ENCODE measurements at regions not wholly inside any gene's neighbourhood (a gene's known extent, or its start where the extent isn't known, plus 50 kb on each side); places are given as distances from the start of the nearest gene placed in this dataset.

DNA sequence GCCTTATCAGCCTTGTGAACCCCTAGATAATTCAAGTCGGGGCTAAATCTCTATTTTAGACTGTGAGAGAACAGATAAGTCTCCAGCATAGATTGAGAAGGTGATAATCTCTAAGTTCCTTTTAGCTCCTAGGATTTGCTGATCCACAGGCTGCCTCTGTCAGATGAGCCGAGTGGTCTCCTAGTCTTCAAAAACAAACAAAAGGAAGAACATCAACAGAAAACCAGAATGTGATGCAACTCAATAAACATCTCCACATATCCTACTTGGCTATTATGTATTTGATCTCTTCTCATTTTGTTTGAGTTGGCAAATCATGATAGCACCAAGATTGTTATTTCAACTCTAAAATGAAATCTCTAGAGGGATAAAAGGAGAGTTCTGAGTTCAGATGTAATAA, 88.4 kb upstream of the SLC7A11 start:
- Histone ChIP-seq H3K9me3 (ENCODE audit: control insufficient read depth in 1 of 2, insufficient read depth in 1 of 2, low read length in 2 of 2) (peaks cover 0 to 9% of the 10 kb centered on the region in 2 experiments), H3K4me1 (ENCODE audit: insufficient read depth, low read length) (no peaks in the 10 kb centered on the region), H3K4me3 (ENCODE audit: low read length) (no peak overlapping the region), H3K36me3 (ENCODE audit: insufficient read depth, low read length) (no peaks in the 10 kb centered on the region), H3K27ac (ENCODE audit: low read depth in 1 of 2, low read length in 2 of 2) (no peak overlapping the region), H3K27me3 (ENCODE audit: control insufficient read depth in 1 of 2, insufficient read depth in 2 of 2, low read length in 2 of 2) (no peaks in the 10 kb centered on the region)
- ATAC-seq (ENCODE audit: poor library complexity) (no peak), DNase-seq (no peak)
- peaks cover 12% of the 10 kb centered on the region for H3K9me3 Mint-ChIP-seq
- H3K4me1 Mint-ChIP-seq (ENCODE audit: low read depth) = no peaks in the 10 kb centered on the region
- no peaks in the 10 kb centered on the region for H3K27me3 Mint-ChIP-seq
- ChIA-PET POLR2A (no interaction called here), CTCF (no interaction called here)
- TF ChIP-seq, protein P1, sequence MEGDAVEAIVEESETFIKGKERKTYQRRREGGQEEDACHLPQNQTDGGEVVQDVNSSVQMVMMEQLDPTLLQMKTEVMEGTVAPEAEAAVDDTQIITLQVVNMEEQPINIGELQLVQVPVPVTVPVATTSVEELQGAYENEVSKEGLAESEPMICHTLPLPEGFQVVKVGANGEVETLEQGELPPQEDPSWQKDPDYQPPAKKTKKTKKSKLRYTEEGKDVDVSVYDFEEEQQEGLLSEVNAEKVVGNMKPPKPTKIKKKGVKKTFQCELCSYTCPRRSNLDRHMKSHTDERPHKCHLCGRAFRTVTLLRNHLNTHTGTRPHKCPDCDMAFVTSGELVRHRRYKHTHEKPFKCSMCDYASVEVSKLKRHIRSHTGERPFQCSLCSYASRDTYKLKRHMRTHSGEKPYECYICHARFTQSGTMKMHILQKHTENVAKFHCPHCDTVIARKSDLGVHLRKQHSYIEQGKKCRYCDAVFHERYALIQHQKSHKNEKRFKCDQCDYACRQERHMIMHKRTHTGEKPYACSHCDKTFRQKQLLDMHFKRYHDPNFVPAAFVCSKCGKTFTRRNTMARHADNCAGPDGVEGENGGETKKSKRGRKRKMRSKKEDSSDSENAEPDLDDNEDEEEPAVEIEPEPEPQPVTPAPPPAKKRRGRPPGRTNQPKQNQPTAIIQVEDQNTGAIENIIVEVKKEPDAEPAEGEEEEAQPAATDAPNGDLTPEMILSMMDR (IDR thresholded peaks at IDR 0.05) = no peak
- no peak overlapping the region for H3K27ac Mint-ChIP-seq
- no peak overlapping the region for H3K4me3 Mint-ChIP-seq
- intact Hi-C loops (cut with DNase I, micrococcal nuclease) = no loop called here
- H3K36me3 Mint-ChIP-seq (ENCODE audit: low read depth) = no peaks in the 10 kb centered on the region

DNA sequence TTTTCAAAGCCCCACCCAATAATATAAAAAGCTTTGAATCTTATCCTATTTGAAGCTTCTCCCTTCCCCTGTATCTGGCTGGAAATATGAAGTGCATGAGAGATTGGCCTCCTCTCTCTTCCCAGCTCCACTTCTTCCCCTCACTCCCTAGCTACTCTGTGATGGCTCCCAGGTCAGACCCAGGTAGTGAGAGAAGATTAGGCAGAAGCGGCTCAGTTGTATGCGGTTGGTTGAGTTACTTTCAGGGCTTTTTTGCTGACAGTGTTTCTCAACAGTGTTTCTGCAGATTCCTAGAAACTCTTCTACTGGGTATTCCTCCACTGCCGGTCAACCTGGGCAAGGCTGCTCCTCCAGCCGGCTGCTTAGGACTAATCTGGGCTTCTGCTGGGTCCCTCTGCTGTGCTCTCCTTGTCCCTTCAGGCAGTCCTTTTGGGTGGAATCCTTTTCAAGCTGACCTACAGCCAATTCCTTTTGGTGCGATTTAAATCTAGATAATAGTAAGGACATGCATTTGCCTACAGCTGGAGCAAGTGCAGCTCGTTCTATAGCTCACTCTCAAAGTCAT, 87.4 kb upstream of the SLC7A11 start:
- Histone ChIP-seq H3K4me1 (ENCODE audit: insufficient read depth, low read length) (no peaks in the 10 kb centered on the region), H3K36me3 (ENCODE audit: insufficient read depth, low read length) (no peaks in the 10 kb centered on the region), H3K27me3 (ENCODE audit: control insufficient read depth in 1 of 2, insufficient read depth in 2 of 2, low read length in 2 of 2) (no peaks in the 10 kb centered on the region), H3K4me3 (ENCODE audit: low read length) (no peak overlapping the region), H3K9me3 (ENCODE audit: control insufficient read depth in 1 of 2, insufficient read depth in 1 of 2, low read length in 2 of 2) (peaks cover 0 to 9% of the 10 kb centered on the region in 2 experiments), H3K27ac (ENCODE audit: low read depth in 1 of 2, low read length in 2 of 2) (no peak overlapping the region)
- DNase-seq (no peak), ATAC-seq (ENCODE audit: poor library complexity) (no peak)
- Mint-ChIP-seq H3K27me3 (no peaks in the 10 kb centered on the region), H3K4me1 (ENCODE audit: low read depth) (no peaks in the 10 kb centered on the region), H3K9me3 (peaks cover 12% of the 10 kb centered on the region), H3K36me3 (ENCODE audit: low read depth) (no peaks in the 10 kb centered on the region), H3K4me3 (no peak overlapping the region), H3K27ac (no peak overlapping the region)
- ChIA-PET CTCF (no interaction called here), POLR2A (no interaction called here)
- intact Hi-C loops (cut with DNase I, micrococcal nuclease) = no loop called here
- TF ChIP-seq, protein P1 (IDR thresholded peaks at IDR 0.05) = no peak

DNA sequence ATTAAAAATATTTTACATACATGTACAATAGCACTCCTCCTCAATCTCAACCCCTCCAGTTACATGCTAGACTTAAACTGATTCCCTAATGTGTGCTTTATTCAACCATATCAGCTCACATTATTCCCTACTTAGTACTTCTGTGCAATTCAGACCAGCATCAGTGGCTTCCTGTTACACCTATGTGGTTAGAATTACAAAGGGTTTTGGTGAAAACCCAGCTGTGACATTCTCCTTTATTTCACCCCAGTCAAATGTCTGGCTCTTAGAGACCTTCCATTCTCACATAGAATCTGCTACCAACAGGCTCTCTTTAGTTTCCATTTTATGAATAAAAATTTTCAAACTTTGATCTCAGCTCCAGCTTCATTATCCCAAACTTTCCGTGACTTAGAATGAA, 85.2 kb upstream of the SLC7A11 start:
- H3K4me1 ChIP-seq (ENCODE audit: insufficient read depth, low read length) = no peaks in the 10 kb centered on the region
- ChIA-PET CTCF (no interaction called here), POLR2A (interaction anchor here (0.6 kb wide), 1 partner anchor 13 kb away, joined by 3 read pairs; no protein-coding TSS in a partner anchor)
- no peaks in the 10 kb centered on the region for H3K36me3 ChIP-seq (ENCODE audit: insufficient read depth, low read length)
- peaks cover 0 to 3% of the 10 kb centered on the region in 2 experiments for H3K9me3 ChIP-seq (ENCODE audit: control insufficient read depth in 1 of 2, insufficient read depth in 1 of 2, low read length in 2 of 2)
- no peak overlapping the region for H3K4me3 ChIP-seq (ENCODE audit: low read length)
- Mint-ChIP-seq H3K4me1 (ENCODE audit: low read depth) (no peaks in the 10 kb centered on the region), H3K9me3 (peaks cover 12% of the 10 kb centered on the region), H3K4me3 (no peak overlapping the region), H3K36me3 (ENCODE audit: low read depth) (no peaks in the 10 kb centered on the region), H3K27me3 (no peaks in the 10 kb centered on the region), H3K27ac (no peak overlapping the region)
- TF ChIP-seq, protein P1 (IDR thresholded peaks at IDR 0.05) = no peak
- H3K27ac ChIP-seq (ENCODE audit: low read depth in 1 of 2, low read length in 2 of 2) = no peak overlapping the region
- intact Hi-C loops (cut with DNase I, micrococcal nuclease) = no loop called here
- no peak for DNase-seq
- ATAC-seq (ENCODE audit: poor library complexity) = no peak
- no peaks in the 10 kb centered on the region for H3K27me3 ChIP-seq (ENCODE audit: control insufficient read depth in 1 of 2, insufficient read depth in 2 of 2, low read length in 2 of 2)

All from CD4-positive, alpha-beta T cell (primary cell).